HG03520 (cell line): ENCODE measurements at regions not wholly inside any gene's neighbourhood (a gene's known extent, or its start where the extent isn't known, plus 50 kb on each side); places are given as distances from the start of the nearest gene placed in this dataset.

Experiments
- ATAC-seq: cut with Tn5 transposase; IDR thresholded peaks from one replicate; pipeline ENCODE4 v1.9.1; 2021; ENCODE audit warnings: mild to moderate bottlenecking, moderate library complexity; ENCODE audit not compliant: unreplicated experiment

DNA sequence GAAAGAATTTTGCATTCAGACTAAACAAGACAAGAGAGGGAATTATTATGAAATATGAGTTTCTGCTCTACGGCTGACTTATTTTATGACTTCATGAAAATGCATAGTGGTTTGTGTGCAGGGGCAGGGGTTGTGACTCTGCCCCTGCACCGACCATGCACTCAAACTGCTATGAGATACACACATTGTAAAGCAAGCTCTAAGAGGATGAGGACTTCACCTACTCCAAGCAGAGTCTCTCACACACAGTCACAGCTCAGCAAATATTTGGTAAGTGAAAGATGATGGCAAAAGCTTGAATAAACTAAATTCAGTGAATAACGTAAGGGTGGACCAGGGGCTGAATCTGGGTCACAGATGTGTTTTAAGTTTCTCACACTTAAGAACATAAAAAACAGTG is 542.9 kb downstream of the PRELID2 start:
- ATAC-seq: no peak

DNA sequence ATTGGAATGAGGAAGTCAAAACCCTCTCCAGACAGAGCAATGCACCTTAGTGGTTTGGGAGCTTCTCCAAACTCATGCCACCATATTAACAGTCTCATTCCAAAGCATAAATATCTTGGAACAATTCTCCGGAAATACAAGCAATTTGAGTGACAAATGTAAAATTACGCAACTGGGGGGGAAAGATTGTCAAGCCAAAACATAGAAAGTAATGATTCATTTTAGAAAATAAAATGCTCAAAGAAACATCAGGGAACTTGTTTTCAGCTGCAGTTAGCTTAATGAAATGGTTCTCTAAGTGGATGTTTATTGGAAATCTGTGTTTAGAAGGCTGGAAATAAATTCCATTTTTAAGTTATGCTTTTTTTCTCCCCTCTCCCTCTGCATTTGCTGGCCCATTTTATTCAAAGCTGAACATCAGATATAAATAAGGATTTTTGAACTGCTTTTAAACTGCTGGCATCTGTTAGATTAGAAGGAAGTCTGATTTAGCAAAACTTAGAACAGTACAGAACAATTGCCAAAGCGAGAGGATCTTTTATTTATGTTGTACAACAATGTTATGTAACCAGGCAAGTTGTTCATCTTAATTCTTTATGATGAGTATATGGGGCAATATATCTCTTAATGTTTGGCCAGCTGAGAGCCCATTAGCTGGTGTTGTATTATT is 551.9 kb downstream of the PRELID2 start:
- ATAC-seq: no peak

DNA sequence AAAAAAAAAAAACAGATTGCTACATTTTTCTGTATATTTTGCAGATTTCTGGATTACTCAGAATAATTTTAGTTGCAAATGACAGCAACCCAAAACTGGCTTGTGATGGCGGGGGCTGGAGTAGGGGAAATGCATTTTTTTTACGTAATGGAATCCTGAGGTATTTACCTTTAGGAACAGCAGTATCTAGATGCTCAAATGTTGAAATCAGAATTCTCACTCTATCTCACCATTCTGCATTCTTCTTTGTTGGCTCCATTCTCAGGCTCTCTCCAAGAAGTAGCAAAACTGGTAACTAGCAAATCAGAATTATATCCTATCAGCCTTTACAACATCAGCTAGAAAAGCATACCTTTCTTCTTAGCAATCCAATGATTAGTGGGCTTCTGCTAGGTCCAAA is 554.3 kb downstream of the PRELID2 start:
- no peak for ATAC-seq

- ATAC-seq: no peak
Measured at GRCh38 chr5:145280214-145280613, 554.9 kb downstream of the PRELID2 start.

DNA sequence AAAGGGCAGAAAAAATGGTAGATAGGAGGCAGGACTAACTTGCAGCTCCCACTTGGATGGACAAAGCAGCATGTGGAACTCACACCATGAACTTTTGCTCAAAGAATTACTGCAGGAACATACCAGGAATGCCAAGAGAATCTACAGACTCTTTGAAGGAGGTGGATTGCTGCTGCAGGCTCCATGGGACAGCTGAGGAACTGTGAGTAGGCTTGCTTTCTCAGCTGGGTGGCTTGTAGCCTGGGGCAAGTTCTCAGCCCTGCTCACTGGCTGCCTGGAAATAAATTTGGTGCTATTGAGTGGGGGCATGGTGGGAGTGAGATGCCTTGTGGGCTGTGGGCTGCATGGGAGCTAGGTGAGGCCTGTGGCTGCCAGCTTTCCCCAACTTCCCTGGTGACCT is 574.5 kb downstream of the PRELID2 start:
- no peak for ATAC-seq

GRCh38 chr5:145247745-145248040 is 587.4 kb downstream of the PRELID2 start:
- no peak for ATAC-seq

DNA sequence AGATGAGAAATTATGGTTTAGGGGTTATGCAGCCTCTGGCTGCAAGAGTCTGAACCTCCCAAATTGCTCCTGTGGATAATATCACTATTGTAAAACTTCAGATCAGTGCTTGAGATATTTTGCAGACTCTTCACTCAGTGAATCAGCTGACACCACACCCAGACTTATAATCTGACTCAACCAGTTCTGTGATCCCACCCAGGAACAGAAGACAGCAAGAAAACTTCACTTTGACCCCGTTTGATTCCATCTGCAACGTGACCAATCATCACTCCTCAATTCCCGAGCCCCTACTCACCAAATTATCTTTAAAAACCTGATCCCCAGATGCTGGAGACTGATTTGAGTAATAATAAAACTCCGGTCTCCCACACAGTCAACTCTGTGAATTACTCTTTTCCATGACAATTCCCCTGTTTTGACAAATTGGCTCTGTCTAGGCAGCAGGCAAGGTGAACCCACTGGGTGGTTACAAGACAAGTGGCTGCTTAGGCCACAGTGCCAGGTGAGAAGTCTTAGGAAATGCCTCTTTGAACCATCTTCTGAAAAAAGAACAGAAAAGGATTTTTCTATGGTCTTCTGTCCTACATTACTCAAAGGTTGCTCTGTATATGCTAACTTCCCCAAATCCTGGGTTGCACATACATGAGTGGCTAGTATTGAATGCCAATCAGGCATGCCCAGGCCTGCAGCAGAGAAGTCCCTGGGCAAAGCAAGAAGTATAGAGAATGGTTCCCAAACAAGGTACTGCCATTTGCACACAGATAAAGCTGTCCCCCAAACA is 588.0 kb downstream of the PRELID2 start:
- ATAC-seq: peak; percentile 58

GRCh38 chr5:145246379-145246778 is 588.8 kb downstream of the PRELID2 start:
- ATAC-seq: no peak

DNA sequence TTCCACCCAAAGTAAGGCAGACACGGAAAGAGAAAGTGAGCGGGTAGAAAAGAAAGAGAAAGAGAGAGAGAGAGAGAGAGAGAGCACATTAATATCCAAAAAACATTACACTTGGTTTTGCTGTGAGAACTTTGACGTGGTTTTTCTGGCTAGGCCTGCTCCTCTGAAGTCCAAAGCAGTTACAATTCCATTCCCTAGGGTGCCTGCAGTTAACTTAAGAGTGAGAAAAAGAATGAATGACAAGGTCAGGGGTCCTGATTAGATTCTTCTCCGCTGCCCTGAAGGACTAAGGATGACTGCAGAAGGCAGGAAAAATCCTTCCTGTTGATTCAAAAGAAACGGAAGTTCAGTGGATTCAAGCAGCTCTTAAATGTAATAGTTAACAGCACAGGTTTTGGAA is 589.8 kb downstream of the PRELID2 start:
- no peak for ATAC-seq

- no peak for ATAC-seq
Measured at GRCh38 chr5:145244788-145245187, 590.4 kb downstream of the PRELID2 start.

DNA sequence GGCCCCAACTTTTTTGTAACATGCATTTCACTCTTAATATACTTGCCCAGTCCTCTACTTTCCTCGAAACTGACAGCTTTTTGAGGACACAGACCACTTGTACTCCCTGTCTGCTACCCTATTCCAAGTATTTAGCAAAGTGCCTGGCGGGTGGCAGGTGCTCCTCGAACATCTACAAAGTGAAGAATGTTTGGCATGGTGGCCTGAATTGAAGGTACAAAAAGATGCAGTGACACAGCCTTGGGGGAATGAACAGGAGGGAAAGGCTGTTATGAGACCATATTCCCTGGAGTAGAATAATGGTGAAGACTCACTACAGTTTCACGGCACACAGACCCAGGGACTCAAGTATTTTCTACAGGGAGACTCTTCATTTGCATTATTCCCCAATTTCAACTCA is 590.9 kb downstream of the PRELID2 start:
- no peak for ATAC-seq

- no peak for ATAC-seq
Measured at GRCh38 chr5:145243016-145243415, 592.1 kb downstream of the PRELID2 start.

- ATAC-seq: no peak
Measured at GRCh38 chr5:145242551-145242950, 592.6 kb downstream of the PRELID2 start.

- ATAC-seq: peak; percentile 69
Measured at GRCh38 chr5:145237843-145238242, 597.3 kb downstream of the PRELID2 start.

DNA sequence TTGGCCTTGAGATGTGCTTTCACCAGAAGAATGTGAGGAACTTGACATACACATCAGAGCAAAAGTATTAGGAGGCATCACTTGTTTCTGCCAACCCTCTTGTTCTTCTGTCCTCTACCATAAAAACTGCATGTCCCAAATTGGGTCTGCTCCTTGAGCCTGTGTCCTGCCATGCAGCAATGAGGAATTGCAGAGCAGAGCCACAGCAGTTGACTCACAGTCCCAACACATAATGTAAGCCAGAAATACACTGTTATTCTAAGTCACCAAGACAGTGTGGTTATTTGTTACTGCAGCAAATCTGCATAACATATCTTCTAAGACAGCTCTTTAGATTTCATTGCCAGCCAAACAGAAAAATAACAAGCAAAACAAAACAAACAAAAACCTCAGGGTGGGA is 598.2 kb downstream of the PRELID2 start:
- no peak for ATAC-seq

- ATAC-seq: no peak
Measured at GRCh38 chr5:145236127-145236526, 599.0 kb downstream of the PRELID2 start.

DNA sequence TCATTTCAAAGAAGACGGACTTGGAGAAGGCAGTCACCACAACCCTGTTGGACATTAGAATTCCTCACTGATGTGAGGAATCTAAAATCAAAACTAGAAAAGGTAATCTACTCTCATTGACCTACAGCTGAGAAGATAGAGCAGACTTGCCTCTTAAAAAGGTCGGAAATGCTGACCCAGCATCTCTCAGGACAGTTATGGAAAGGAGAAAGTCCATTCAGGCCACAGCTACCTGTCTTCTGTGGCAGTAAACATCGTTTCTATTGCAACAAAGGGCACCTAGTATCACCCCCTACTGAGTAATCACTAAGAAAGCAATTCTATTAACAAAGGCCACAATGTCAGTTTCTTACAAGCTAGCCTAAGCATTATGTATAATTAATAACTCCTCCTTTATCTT is 601.7 kb downstream of the PRELID2 start:
- no peak for ATAC-seq

DNA sequence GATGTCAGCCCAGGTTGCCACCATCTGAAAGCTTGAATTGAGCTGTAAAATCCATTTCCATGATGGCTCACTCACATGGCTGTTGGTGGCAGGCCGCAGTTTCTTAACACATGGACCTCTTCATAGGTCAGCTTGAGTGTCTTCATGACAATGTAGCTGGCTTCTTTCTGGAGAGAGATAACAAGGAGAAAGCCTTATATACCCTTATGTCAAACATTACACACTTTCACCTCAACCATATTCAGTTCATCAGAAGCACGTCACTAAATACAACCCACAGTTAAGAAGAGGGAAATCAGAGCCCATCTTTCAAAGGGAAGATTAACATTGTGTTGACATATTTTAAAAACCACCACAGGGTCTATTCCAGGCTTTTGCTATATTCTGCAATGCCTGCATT is 604.4 kb downstream of the PRELID2 start:
- no peak for ATAC-seq

- ATAC-seq: no peak
Measured at GRCh38 chr5:145228564-145228963, 606.6 kb downstream of the PRELID2 start.

GRCh38 chr5:145227881-145228280 is 607.3 kb downstream of the PRELID2 start:
- no peak for ATAC-seq

DNA sequence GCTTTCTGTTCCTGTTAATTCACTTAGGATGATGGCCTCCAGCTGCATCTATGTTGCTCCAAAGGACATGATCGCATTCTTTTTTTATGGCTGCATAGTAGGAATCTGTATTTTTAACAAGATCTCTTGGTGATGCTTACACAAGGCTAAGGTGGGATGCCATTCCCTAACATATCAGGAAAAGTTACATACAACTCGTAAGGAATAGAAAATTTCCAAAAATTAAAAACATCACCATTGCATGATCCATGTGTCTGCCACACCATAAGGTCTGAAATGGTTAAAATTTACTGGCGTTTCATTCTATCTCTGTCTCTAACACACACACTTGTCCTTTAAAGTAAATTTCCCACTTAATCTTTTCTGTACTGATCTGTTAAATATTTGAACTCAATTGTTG is 608.4 kb downstream of the PRELID2 start:
- ATAC-seq: no peak

DNA sequence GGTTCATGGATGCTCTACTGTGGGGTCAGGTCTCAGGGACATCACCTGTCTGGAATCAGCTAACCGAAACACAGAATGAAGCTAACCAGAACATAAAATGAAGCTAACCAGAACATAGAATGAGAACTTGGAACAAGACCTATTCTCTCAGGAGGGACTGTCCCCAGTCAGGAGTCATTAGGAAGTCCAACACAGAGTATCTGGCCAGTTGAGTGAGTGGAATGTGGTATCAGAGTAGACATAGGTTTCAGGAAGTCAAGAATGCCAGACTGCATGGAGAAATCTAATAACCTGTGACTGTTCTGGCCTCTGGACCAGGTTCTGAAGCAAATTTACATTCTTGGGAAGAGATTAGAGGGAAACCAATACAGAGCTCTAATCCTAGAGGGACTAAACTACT is 609.6 kb downstream of the PRELID2 start:
- no peak for ATAC-seq

DNA sequence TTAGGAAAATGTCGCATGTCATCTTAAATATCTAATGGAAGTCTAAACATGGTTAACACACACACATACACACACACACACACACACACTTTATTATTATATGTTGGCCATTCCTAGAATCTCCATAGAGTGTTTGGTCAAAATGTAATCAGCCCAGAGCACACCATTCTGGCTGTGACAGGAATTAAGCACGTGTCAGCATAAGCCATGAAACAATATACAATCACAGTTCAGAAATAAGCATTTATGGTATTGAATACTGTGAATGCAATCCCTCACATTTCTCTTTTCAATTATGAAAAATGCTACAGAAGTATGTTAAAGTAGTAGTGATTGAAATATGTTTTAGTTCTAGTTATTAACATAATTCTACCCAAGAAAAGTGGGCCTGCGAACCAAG is 611.6 kb downstream of the PRELID2 start:
- no peak for ATAC-seq
